ENCODE measurements at regions not wholly inside any gene's neighbourhood (a gene's known extent, or its start where the extent isn't known, plus 50 kb on each side); places are given as distances from the start of the nearest gene placed in this dataset.

GRCh38 chr9:84189904-84190303 lies 150.7 kb downstream of the SLC28A3 start:
- no peak for TF ChIP-seq CTCF (conservative IDR thresholded peaks at IDR 0.05; ENCODE audit: low read length)
- no peak for DNase-seq (ENCODE audit: low read depth)

GRCh38 chr9:84190411-84190810 lies 150.1 kb downstream of the SLC28A3 start:
- no peak for DNase-seq (ENCODE audit: low read depth)
- H3K4me3 ChIP-seq (ENCODE audit: low read length): no peak overlapping the region
- no peak for TF ChIP-seq CTCF (conservative IDR thresholded peaks at IDR 0.05; ENCODE audit: low read length)

More at GRCh38 chr9:84189904-84190303, 150.7 kb downstream of the SLC28A3 start:
- H3K4me3 ChIP-seq (ENCODE audit: low read length): no peak overlapping the region

- peak; percentile 17 for DNase-seq (ENCODE audit: low read depth)
- TF ChIP-seq CTCF (conservative IDR thresholded peaks at IDR 0.05; ENCODE audit: low read length): no peak; the same call in 1 of the 2 replicates
- H3K4me3 ChIP-seq (ENCODE audit: low read length): peak overlapping the region; percentile 19
Measured at GRCh38 chr9:84206801-84207370, 133.7 kb downstream of the SLC28A3 start.

- TF ChIP-seq CTCF (conservative IDR thresholded peaks at IDR 0.05; ENCODE audit: low read length): no peak
- peak overlapping the region; percentile 19 for H3K4me3 ChIP-seq (ENCODE audit: low read length)
- DNase-seq (ENCODE audit: low read depth): peak; percentile 90
Measured at GRCh38 chr9:84207491-84207951, 133.0 kb downstream of the SLC28A3 start.

- DNase-seq (ENCODE audit: low read depth): no peak
- no peak for TF ChIP-seq CTCF (conservative IDR thresholded peaks at IDR 0.05; ENCODE audit: low read length)
- no peak overlapping the region for H3K4me3 ChIP-seq (ENCODE audit: low read length)
Measured at GRCh38 chr9:84212246-84212645, 128.3 kb downstream of the SLC28A3 start.

GRCh38 chr9:84212982-84213381 lies 127.6 kb downstream of the SLC28A3 start:
- TF ChIP-seq CTCF (conservative IDR thresholded peaks at IDR 0.05; ENCODE audit: low read length): no peak
- H3K4me3 ChIP-seq (ENCODE audit: low read length): no peak overlapping the region
- no peak for DNase-seq (ENCODE audit: low read depth)

- H3K4me3 ChIP-seq (ENCODE audit: low read length): no peak overlapping the region
- peak; percentile 19 for DNase-seq (ENCODE audit: low read depth)
- no peak for TF ChIP-seq CTCF (conservative IDR thresholded peaks at IDR 0.05; ENCODE audit: low read length)
Measured at GRCh38 chr9:84216151-84216550, 124.4 kb downstream of the SLC28A3 start.
